ENCODE measurements at regions not wholly inside any gene's neighbourhood (a gene's known extent, or its start where the extent isn't known, plus 50 kb on each side); places are given as distances from the start of the nearest gene placed in this dataset.
A peak's percentile ranks its signal among the peaks of the same experiment; 100 is the strongest.

GRCh38 chr21:18460979-18461378 lies 57.4 kb upstream of the TMPRSS15 start:
- DNase-seq, result no peak

- DNase-seq, result no peak
Measured at GRCh38 chr21:18461743-18462142, 58.2 kb upstream of the TMPRSS15 start.

- DNase-seq, result no peak
Measured at GRCh38 chr21:18467715-18468114, 64.1 kb upstream of the TMPRSS15 start.

DNA sequence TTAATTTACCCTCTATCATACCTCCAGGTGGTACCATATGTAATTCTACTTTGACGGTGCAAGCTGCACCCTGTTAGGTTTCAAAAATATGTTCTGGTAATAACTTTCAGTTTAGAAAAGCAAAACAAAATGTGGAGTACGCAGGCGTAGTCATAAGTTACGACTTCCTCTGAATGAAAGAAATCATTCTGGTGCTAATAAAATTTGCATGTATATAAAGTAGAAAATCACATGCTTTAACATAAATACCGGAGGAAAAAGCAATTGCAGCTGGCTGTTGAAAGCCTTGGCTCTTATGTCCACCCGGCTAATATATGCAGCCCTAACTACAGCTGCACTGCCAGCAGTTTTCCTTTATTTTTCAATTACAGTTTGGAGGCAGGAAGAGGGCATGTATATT lies 65.2 kb upstream of the TMPRSS15 start:
- DNase-seq, result no peak

GRCh38 chr21:18476639-18477038 lies 73.1 kb upstream of the TMPRSS15 start:
- DNase-seq, result no peak

- no peak for DNase-seq
Measured at GRCh38 chr21:18477043-18477442, 73.5 kb upstream of the TMPRSS15 start.

- no peak for DNase-seq
Measured at GRCh38 chr21:18478513-18478912, 74.9 kb upstream of the TMPRSS15 start.

DNA sequence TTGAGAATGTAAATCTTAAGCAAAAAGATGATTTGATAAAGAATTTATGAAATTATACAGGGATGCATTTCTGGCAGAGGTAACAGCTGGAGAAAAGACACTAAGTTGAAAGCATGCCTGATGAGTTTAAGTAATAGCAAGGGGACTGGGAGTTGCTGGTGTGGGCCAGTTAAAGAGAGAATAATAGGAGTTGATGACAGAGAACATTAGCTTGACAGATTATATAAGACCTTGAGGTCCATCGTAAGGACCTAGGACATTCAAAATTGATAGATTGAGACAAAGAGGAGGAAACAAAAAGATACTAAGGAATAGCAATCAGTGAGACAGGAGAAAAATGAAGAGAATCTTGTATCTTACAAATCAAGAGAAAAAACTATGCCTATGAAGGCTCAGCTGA lies 84.7 kb upstream of the TMPRSS15 start:
- DNase-seq, result peak; percentile 31

DNA sequence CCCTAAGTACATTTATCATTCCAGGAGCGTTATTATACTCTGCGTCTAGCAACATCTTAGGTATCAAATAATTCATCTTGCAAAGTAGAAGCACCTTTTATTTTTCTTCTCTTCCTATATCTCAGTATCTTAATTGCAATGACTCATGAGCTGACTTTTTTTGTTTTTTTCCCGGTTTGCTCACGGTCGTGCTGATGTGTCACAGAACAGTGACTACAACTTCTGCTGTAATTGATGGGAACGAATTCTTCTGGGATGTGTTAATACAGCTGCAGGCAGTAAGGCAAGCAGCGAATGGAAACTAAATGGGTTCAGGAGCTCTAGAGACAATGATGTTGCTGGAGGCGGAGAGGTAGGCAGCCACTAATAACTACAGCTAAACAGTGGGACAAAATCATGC lies 89.8 kb upstream of the TMPRSS15 start:
- DNase-seq, result no peak

DNA sequence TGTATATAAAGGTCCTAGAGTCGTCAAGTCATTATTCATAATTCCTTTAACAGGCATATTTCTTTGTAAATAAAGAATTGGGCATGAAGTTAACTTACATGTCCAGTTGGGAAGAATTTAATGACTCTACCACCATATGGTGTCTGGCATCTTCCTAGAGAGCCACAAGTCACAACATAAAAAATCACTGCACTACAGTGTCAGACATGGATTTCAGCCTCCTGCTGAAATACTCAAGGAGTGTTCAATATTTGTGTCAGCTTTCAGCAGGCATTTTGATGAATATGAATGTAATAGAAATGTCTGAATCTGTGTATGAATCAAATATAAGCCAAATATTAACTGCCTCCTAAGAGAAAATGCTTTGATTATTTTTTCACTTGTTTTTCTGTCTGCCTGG lies 91.9 kb upstream of the TMPRSS15 start:
- DNase-seq, result no peak

DNA sequence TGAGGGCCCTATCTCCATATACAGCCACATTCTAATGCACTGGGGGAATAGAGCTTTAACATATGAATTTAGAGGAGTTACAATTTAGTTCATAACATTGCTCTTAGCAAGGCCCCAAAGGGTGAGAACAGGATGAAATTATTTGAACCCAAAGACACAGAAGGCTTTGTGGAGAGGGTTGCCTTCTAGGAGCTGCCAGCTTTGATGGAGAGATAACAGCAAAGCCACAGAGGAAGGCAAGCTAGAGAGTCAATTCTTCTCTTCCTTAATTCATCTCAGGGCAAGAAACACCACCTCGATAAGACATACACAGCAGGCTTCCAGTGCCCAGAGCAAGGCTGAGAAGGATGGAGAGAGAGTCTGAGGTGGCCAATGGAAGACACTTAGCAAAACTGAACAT lies 94.8 kb upstream of the TMPRSS15 start:
- DNase-seq, result no peak

GRCh38 chr21:18499761-18500376 lies 96.3 kb upstream of the TMPRSS15 start:
- peak; percentile 34 for DNase-seq

GRCh38 chr21:18518054-18518481 lies 114.5 kb upstream of the TMPRSS15 start:
- DNase-seq, result peak; percentile 50

- DNase-seq, result no peak
Measured at GRCh38 chr21:18521204-18521603, 117.6 kb upstream of the TMPRSS15 start.

DNA sequence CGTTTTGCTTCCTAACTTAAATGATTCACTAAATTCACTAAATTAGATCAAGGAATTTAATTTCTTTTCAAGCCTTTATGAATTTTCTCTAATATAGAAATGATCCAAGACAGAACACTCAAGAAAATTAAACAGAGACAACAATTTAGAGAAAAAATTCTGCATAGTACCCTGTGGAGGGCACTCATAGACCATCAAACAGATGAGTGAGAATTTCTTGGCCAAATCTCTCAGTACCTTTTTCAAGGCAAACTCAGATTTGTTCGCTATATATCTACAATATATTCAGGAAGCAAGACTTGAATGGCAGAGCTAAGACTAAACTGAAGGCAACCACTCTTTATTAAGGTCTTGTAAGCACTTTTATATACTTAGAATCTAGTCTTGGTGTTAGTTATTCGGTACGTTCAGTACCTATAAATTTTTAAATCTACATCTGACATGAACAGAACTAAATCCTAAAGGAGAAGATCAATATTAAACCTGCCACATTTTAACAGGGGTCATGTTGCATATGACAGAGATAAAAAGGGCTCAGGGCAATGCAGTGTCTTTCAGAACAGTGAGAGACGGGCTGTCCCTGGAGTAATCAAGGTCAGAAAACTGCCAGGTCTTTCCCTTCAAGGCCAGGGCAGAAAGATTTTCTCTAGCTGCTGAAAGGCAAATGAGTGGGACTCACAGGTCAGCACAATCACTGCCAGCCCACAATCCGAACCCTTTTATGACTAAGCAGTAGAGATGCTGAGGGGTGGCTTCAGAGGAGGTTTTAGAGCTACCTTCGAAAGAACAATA lies 118.8 kb upstream of the TMPRSS15 start:
- peak; percentile 25 for DNase-seq

GRCh38 chr21:18524097-18524880 lies 120.7 kb upstream of the TMPRSS15 start:
- no peak for DNase-seq

DNA sequence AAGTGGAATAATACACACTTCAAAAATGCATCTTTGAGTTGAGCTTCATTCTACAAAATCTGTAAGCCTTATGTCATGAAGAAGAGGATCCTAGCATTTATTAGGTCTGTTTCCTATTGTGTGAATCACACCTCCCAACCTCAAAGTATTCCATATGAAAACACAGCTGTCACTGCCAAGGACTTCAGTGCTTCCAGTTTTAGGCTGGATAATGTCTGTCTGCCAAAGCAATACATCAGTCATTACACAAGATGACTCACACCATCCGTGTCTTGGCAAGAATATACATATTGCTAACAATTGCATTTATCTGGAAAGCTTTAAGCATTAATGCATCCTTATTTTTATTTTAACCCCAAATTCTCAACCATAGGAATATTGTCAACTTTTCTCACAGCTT lies 125.7 kb upstream of the TMPRSS15 start:
- DNase-seq, result peak; percentile 77

DNA sequence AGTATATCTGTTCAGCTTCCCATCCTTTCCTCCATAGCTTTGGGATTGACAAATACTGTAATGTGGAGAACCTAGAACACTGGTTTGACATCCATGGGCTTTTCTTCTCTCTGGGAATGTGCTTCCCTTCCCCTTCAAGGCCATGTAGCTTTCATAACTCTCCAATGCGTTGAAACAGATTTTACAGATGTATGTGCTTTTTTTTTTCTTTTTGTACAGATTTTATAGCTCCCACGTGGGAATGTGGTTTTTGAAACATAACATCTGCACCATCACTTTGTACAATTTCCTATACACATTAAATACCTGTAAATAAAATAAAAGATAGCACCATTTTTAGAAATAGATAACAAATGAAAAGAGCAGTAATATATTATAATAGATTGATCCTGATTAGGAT lies 138.5 kb upstream of the TMPRSS15 start:
- no peak for DNase-seq

- no peak for DNase-seq
Measured at GRCh38 chr21:18545908-18546307, 142.3 kb upstream of the TMPRSS15 start.

DNA sequence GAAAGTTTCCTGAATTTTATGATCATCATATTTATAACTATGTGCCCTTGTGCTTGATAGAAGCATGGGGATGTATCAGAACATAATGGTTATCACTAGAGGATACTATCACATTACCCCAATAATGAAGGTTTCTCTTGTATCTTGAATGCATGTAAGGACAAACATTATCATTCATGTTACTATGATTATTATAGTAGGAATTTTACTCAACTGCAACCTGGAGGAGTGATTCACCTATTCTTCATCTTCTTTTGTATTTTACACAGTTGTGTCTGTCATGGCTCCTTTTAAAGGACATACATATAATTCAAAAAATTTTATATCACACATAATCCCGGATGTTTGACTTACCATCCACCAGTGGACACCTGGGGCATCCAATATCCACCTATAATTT lies 143.8 kb upstream of the TMPRSS15 start:
- DNase-seq, result no peak

- no peak for DNase-seq
Measured at GRCh38 chr21:18548249-18548648, 144.7 kb upstream of the TMPRSS15 start.

- no peak for DNase-seq
Measured at GRCh38 chr21:18549214-18549905, 145.8 kb upstream of the TMPRSS15 start.

- peak; percentile 52 for DNase-seq
Measured at GRCh38 chr21:18550361-18550760, 146.8 kb upstream of the TMPRSS15 start.
